Activated T-helper 1 cell treated with anti-CD3 and anti-CD28 coated beads, Interleukin-12 subunit alpha, Interleukin-12 subunit beta, Interleukin-2, Interleukin-4 antibody, amounts not matched to agents 30 ng/mL and 10 ng/mL and 1 ng/mL, durations not matched to agents 14 hours and 24 hours and 36 hours (primary cell): ENCODE measurements at regions not wholly inside any gene's neighbourhood (a gene's known extent, or its start where the extent isn't known, plus 50 kb on each side); places are given as distances from the start of the nearest gene placed in this dataset.

Experiments used
- DNase-seq: peaks from one replicate; pipeline ENCODE4 v3.0.0; 2021; ENCODE audit warnings: low spot score
- H3K27ac Mint-ChIP-seq: one replicate; pipeline ENCODE4 v1.8.0; 2021; ENCODE audit warnings: mild to moderate bottlenecking, mixed read lengths
- H3K27me3 Mint-ChIP-seq: one replicate; pipeline ENCODE4 v1.8.0; 2022; ENCODE audit warnings: mild to moderate bottlenecking, moderate library complexity, mixed read lengths; ENCODE audit not compliant: insufficient read depth
- H3K36me3 Mint-ChIP-seq: one replicate; pipeline ENCODE4 v1.8.0; 2021; ENCODE audit warnings: low read depth, mixed read lengths
- H3K4me1 Mint-ChIP-seq: one replicate; pipeline ENCODE4 v1.8.0; 2021; ENCODE audit warnings: low read depth, mixed read lengths
- H3K4me3 Mint-ChIP-seq: one replicate; pipeline ENCODE4 v1.8.0; 2021; ENCODE audit warnings: mild to moderate bottlenecking, moderate library complexity, mixed read lengths
- H3K9me3 Mint-ChIP-seq: one replicate; pipeline ENCODE4 v1.8.0; 2021; ENCODE audit warnings: mixed read lengths
- intact Hi-C: fragments of 100-400 bp; cut with micrococcal nuclease; formaldehyde crosslinking; loops from one replicate; pipeline ENCODE4 v1.15.1; 2024

DNA sequence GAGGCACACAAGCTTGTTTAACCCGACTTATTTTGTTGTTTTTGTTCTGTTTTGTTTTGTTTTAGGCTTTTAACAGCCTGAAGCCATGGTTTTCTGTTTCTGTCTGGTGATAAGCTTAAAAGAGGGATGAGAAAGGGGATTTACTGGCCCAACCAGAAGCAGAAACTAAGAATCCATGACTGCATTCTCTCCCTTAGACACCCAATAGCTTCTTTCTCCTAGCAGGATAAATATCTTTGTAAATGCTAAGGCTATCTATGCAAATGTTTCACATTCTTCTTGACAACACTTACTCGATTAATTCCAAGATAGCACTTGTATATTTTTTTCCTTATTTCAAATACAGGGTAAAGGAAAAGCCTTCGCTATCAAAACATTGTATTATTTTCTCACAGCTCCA, 53.7 kb upstream of the SMAD1 start:
- Mint-ChIP-seq H3K36me3 (no peaks in the 10 kb centered on the region), H3K27ac (no peak overlapping the region), H3K4me3 (no peak overlapping the region), H3K9me3 (peaks cover 5% of the 10 kb centered on the region), H3K4me1 (no peaks in the 10 kb centered on the region), H3K27me3 (peaks cover 2% of the 10 kb centered on the region)
- DNase-seq: no peak
- intact Hi-C loops: no loop called here

DNA sequence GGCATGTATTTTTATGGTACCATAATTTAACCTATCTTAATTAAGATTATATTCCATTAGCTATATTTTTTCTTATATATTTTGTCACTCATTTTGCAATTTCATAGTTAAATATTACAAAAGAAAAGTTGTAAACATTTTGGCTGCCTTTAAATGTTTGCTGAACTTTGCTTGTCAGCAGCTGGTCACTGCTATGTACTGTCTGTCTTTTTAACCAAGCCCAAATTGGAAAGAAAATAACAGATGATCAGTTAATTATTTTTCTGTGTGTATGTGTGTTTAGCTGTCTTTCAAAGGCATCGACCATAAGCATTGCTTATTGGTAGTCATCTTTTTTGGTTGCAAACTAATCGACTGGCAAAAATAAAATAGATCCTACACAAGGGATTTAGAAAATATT, 54.4 kb upstream of the SMAD1 start:
- no peaks in the 10 kb centered on the region for H3K4me1 Mint-ChIP-seq
- no peak for DNase-seq
- H3K27me3 Mint-ChIP-seq: peaks cover 2% of the 10 kb centered on the region
- H3K27ac Mint-ChIP-seq: no peak overlapping the region
- peaks cover 5% of the 10 kb centered on the region for H3K9me3 Mint-ChIP-seq
- intact Hi-C loops: no loop called here
- H3K36me3 Mint-ChIP-seq: no peaks in the 10 kb centered on the region
- no peak overlapping the region for H3K4me3 Mint-ChIP-seq

DNA sequence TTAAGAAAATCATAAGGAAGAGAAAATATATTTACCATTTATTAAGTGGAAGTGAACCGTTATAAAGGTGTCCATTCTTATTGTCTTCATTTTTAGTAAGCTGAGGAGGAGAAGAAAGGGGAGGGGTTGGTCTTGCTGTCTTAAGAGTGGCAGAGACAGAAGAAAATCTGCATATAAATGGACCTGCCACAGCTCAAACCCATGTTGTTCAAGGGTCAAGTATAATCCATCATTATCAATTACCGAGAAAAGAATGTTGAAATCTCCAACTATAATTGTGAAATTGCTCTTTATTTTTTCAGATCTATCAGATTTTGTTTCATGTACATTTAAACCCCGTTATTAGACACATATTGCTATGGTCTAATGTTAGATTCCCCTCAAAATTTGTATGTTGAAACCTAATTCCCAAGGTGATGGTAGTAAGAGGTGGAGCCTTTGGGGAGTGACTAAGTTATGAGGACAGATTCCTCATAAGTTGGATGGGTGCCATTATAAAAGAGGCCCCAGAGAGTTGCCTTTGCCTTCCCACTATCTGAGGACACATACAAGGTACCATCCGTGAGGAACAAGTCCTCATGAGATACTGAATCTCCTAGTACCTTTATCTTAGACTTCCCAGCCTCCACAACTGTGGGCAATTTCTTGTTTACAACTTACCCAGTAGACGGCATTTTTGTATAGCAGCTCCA, 58.5 kb upstream of the SMAD1 start:
- intact Hi-C loops: no loop called here
- H3K9me3 Mint-ChIP-seq: peaks cover 5% of the 10 kb centered on the region
- DNase-seq: no peak
- no peaks in the 10 kb centered on the region for H3K36me3 Mint-ChIP-seq
- no peak overlapping the region for H3K27ac Mint-ChIP-seq
- H3K4me1 Mint-ChIP-seq: no peaks in the 10 kb centered on the region
- no peaks in the 10 kb centered on the region for H3K27me3 Mint-ChIP-seq
- H3K4me3 Mint-ChIP-seq: no peak overlapping the region

DNA sequence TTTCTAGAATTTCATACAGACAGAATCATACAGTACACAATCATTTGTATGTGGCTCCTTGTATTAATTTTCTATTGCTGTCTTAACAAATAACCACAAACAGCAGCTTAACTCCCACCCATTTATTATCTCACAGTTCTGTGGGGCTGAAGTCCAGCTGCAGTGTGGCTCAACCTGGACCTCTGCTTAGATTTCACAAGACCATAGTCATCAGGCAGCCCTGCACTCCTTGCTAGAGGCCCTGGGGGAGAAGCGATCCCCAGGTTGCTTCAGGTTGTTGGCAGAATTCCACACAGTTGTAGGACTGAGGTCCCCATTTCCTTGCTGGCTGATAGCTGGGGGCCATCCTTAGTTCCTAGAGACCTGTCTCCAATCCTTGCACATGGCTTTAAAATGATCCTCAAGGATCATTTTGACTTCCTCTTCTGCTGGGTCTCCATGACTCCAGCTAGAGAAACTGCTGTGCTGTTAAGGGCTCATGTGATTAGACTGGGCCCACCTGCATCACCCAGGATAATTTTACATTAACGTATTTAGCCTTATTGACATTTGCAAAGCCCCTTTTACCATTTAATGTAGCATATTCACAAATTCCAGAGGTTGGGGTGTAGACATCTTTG, 60.9 kb upstream of the SMAD1 start:
- Mint-ChIP-seq H3K9me3 (peaks cover 5% of the 10 kb centered on the region), H3K4me3 (no peak overlapping the region), H3K27ac (no peak overlapping the region), H3K27me3 (peaks cover 3% of the 10 kb centered on the region), H3K36me3 (no peaks in the 10 kb centered on the region), H3K4me1 (no peaks in the 10 kb centered on the region)
- no peak for DNase-seq
- intact Hi-C loops: no loop called here

DNA sequence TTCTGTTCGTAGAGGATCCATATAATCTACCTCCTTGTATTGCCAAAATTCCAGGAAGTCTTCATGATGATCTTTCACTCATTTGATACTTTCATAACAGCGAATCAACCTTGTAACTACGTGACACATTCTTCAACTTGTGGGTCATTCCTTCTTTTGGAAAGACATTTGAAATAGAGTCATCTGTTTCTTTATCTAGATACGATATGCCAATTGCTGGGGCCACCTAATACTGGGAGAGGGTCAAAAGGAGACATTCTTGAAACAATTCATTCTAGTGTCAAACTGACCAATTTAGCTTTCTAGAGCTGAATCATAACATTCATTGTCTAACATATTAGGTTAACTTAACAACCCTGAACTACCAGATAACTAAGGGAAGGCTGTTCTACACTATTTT, 62.9 kb upstream of the SMAD1 start:
- no peaks in the 10 kb centered on the region for H3K4me1 Mint-ChIP-seq
- H3K27ac Mint-ChIP-seq: no peak overlapping the region
- peaks cover 3% of the 10 kb centered on the region for H3K27me3 Mint-ChIP-seq
- intact Hi-C loops: no loop called here
- no peaks in the 10 kb centered on the region for H3K36me3 Mint-ChIP-seq
- no peak for DNase-seq
- no peaks in the 10 kb centered on the region for H3K9me3 Mint-ChIP-seq
- H3K4me3 Mint-ChIP-seq: no peak overlapping the region

GRCh38 chr4:145417348-145418130, 64.1 kb upstream of the SMAD1 start:
- Mint-ChIP-seq H3K27me3 (peaks cover 3% of the 10 kb centered on the region), H3K4me3 (no peak overlapping the region), H3K4me1 (no peaks in the 10 kb centered on the region), H3K36me3 (no peaks in the 10 kb centered on the region), H3K27ac (no peak overlapping the region), H3K9me3 (no peaks in the 10 kb centered on the region)
- DNase-seq: no peak
- intact Hi-C loops: no loop called here

DNA sequence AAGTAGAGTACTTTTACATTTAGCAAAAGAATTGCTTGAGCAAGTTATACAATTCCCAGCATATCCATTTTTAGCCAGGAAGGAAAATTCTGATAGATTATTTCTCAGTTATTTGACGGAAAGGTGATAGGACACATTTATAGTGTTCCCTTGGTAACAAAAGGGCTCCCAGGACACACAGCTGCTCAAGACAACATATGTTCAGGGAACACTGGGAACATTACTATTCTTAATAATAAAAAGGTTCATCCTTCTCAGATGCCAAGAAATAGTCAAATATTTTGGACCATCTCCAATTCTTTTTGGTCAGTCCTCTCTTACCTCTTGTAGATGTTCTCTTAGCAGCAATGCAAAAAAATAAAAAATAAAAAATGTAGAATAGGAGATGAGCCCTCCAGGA, 66.8 kb upstream of the SMAD1 start:
- no peak overlapping the region for H3K27ac Mint-ChIP-seq
- intact Hi-C loops: no loop called here
- H3K9me3 Mint-ChIP-seq: no peaks in the 10 kb centered on the region
- no peak for DNase-seq
- no peak overlapping the region for H3K4me3 Mint-ChIP-seq
- no peaks in the 10 kb centered on the region for H3K36me3 Mint-ChIP-seq
- H3K27me3 Mint-ChIP-seq: peaks cover 3% of the 10 kb centered on the region
- no peaks in the 10 kb centered on the region for H3K4me1 Mint-ChIP-seq

GRCh38 chr4:145414226-145414625, 67.4 kb upstream of the SMAD1 start:
- Mint-ChIP-seq H3K9me3 (no peaks in the 10 kb centered on the region), H3K4me1 (no peaks in the 10 kb centered on the region), H3K36me3 (no peaks in the 10 kb centered on the region), H3K4me3 (no peak overlapping the region), H3K27ac (no peak overlapping the region), H3K27me3 (peaks cover 3% of the 10 kb centered on the region)
- intact Hi-C loops: no loop called here
- DNase-seq: no peak

DNA sequence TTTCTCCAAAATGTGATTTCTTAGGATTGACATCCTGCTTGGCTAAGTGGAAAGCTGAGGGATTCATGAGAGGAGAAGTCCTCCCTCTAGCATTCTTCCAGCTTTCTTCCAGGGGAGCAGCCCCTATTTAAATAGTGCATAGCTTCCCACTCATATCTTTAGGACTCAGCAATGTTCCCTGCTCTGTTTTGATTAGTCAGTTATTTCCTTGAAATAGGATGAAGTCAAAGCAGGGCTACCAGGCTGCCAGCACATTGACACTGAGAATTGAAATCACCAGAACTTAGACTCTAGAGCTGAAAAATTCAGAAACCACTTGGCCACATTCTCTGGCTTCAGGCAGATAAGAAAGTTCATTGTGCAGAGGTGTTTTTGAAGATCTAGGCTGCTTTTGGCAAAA, 74.7 kb upstream of the SMAD1 start:
- H3K4me1 Mint-ChIP-seq: no peaks in the 10 kb centered on the region
- intact Hi-C loops: loop anchor here (5.0 kb wide), 1 partner anchor 150 kb away; no protein-coding TSS in a partner anchor

GRCh38 chr4:145404761-145405160, 76.9 kb upstream of the SMAD1 start:
- no peak overlapping the region for H3K4me3 Mint-ChIP-seq
- no peaks in the 10 kb centered on the region for H3K4me1 Mint-ChIP-seq
- DNase-seq: no peak
- H3K27ac Mint-ChIP-seq: no peak overlapping the region
- H3K9me3 Mint-ChIP-seq: no peaks in the 10 kb centered on the region
- H3K36me3 Mint-ChIP-seq: no peaks in the 10 kb centered on the region
- no peaks in the 10 kb centered on the region for H3K27me3 Mint-ChIP-seq
- intact Hi-C loops: loop anchor here (5.0 kb wide), 1 partner anchor 153 kb away; no protein-coding TSS in a partner anchor

More for the DNA sequence above, 74.7 kb upstream of the SMAD1 start:
- H3K36me3 Mint-ChIP-seq: no peaks in the 10 kb centered on the region
- H3K27ac Mint-ChIP-seq: no peak overlapping the region
- no peaks in the 10 kb centered on the region for H3K9me3 Mint-ChIP-seq
- no peak for DNase-seq
- no peaks in the 10 kb centered on the region for H3K27me3 Mint-ChIP-seq
- H3K4me3 Mint-ChIP-seq: no peak overlapping the region

- Mint-ChIP-seq H3K4me1 (no peaks in the 10 kb centered on the region), H3K9me3 (no peaks in the 10 kb centered on the region), H3K4me3 (no peak overlapping the region), H3K36me3 (no peaks in the 10 kb centered on the region), H3K27ac (no peak overlapping the region), H3K27me3 (no peaks in the 10 kb centered on the region)
- no peak for DNase-seq
- intact Hi-C loops: no loop called here
Measured at GRCh38 chr4:145396581-145396980, 85.1 kb upstream of the SMAD1 start.

- no peaks in the 10 kb centered on the region for H3K9me3 Mint-ChIP-seq
- intact Hi-C loops: no loop called here
- DNase-seq: no peak
- no peak overlapping the region for H3K27ac Mint-ChIP-seq
- H3K4me1 Mint-ChIP-seq: no peaks in the 10 kb centered on the region
- H3K27me3 Mint-ChIP-seq: no peaks in the 10 kb centered on the region
- no peak overlapping the region for H3K4me3 Mint-ChIP-seq
- no peaks in the 10 kb centered on the region for H3K36me3 Mint-ChIP-seq
Measured at GRCh38 chr4:145390571-145390970, 91.1 kb upstream of the SMAD1 start.

DNA sequence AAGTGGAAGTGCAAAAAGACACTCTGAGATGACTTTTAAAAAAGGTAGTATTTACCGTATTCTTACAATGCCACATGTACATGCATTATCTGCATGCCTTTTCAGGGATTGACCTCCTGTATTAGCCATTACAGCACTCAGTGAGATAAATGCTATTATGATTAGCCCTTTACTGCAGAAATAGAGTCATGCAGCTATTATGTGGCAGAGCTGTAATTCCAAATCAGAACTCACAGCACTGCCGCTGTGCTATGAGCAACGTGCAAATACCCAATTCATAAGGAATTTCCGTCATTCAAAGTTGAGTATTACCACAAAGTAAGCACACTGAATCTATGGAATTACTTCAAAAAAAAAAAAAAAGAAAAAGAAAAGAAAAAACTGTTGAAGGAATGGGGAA, 92.1 kb upstream of the SMAD1 start:
- no peaks in the 10 kb centered on the region for H3K36me3 Mint-ChIP-seq
- H3K27me3 Mint-ChIP-seq: no peaks in the 10 kb centered on the region
- DNase-seq: no peak
- no peak overlapping the region for H3K27ac Mint-ChIP-seq
- no peaks in the 10 kb centered on the region for H3K9me3 Mint-ChIP-seq
- H3K4me1 Mint-ChIP-seq: no peaks in the 10 kb centered on the region
- H3K4me3 Mint-ChIP-seq: no peak overlapping the region
- intact Hi-C loops: no loop called here
